ENCODE measurements at regions not wholly inside any gene's neighbourhood (a gene's known extent, or its start where the extent isn't known, plus 50 kb on each side); places are given as distances from the start of the nearest gene placed in this dataset.

- TF ChIP-seq CTCF (IDR thresholded peaks at IDR 0.05; ENCODE audit: poor library complexity) (no peak), EZH2 (IDR thresholded peaks at IDR 0.05; ENCODE audit: borderline replicate concordance) (no peak)
Observed at GRCh38 chr2:51243892-51244535, 212.1 kb upstream of the NRXN1 start.
